ENCODE measurements at regions not wholly inside any gene's neighbourhood (a gene's known extent, or its start where the extent isn't known, plus 50 kb on each side); places are given as distances from the start of the nearest gene placed in this dataset.

GRCh38 chr16:59699786-59700185 lies 965.7 kb upstream of the GOT2 start:
- Histone ChIP-seq H3K79me2 (ENCODE audit: control insufficient read depth, low read length) (no peaks in the 10 kb centered on the region), H4K20me1 (ENCODE audit: control insufficient read depth, insufficient read depth, low read depth, low read length) (no peaks in the 10 kb centered on the region), H3K9me2 (replicated peaks; ENCODE audit: control insufficient read depth, low read length) (no peaks in the 10 kb centered on the region), H3K27ac (ENCODE audit: low read depth, low read length) (no peak overlapping the region), H3K4me1 (ENCODE audit: control insufficient read depth, low read length) (no peaks in the 10 kb centered on the region), H3F3A (ENCODE audit: control insufficient read depth, insufficient read depth) (no peaks in the 10 kb centered on the region), H3K27me3 (ENCODE audit: control insufficient read depth, low read length) (no peaks in the 10 kb centered on the region), H3K9me3 (ENCODE audit: control insufficient read depth, insufficient read depth, low read length) (no peaks in the 10 kb centered on the region), H3K4me2 (ENCODE audit: low read length) (no peak overlapping the region), H3K36me3 (ENCODE audit: control insufficient read depth, low read length) (no peaks in the 10 kb centered on the region), H3K4me3 (ENCODE audit: low read length) (no peak overlapping the region)
- TF ChIP-seq CTCF (IDR thresholded peaks at IDR 0.05; ENCODE audit: low read depth, low read length, poor library complexity, severe bottlenecking) = no peak
- no peak for TF ChIP-seq EZH2phosphoT487 (IDR thresholded peaks at IDR 0.05; ENCODE audit: borderline replicate concordance, low read length)

- no peaks in the 10 kb centered on the region for H3K79me2 ChIP-seq (ENCODE audit: control insufficient read depth, low read length)
- no peaks in the 10 kb centered on the region for H3K9me3 ChIP-seq (ENCODE audit: control insufficient read depth, insufficient read depth, low read length)
- H4K20me1 ChIP-seq (ENCODE audit: control insufficient read depth, insufficient read depth, low read depth, low read length) = no peaks in the 10 kb centered on the region
- no peaks in the 10 kb centered on the region for H3F3A ChIP-seq (ENCODE audit: control insufficient read depth, insufficient read depth)
- H3K36me3 ChIP-seq (ENCODE audit: control insufficient read depth, low read length) = no peaks in the 10 kb centered on the region
- no peaks in the 10 kb centered on the region for H3K9me2 ChIP-seq (replicated peaks; ENCODE audit: control insufficient read depth, low read length)
- no peak overlapping the region for H3K4me2 ChIP-seq (ENCODE audit: low read length)
- TF ChIP-seq CTCF (IDR thresholded peaks at IDR 0.05; ENCODE audit: low read depth, low read length, poor library complexity, severe bottlenecking) = no peak
- no peak for TF ChIP-seq EZH2phosphoT487 (IDR thresholded peaks at IDR 0.05; ENCODE audit: borderline replicate concordance, low read length)
- no peak overlapping the region for H3K4me3 ChIP-seq (ENCODE audit: low read length)
- H3K4me1 ChIP-seq (ENCODE audit: control insufficient read depth, low read length) = no peaks in the 10 kb centered on the region
- no peaks in the 10 kb centered on the region for H3K27me3 ChIP-seq (ENCODE audit: control insufficient read depth, low read length)
- H3K27ac ChIP-seq (ENCODE audit: low read depth, low read length) = no peak overlapping the region
Measured at GRCh38 chr16:59698346-59699020, 964.4 kb upstream of the GOT2 start.

- TF ChIP-seq CTCF (IDR thresholded peaks at IDR 0.05; ENCODE audit: low read depth, low read length, poor library complexity, severe bottlenecking) = no peak
- TF ChIP-seq EZH2phosphoT487 (IDR thresholded peaks at IDR 0.05; ENCODE audit: borderline replicate concordance, low read length) = no peak
- H3K9me3 ChIP-seq (ENCODE audit: control insufficient read depth, insufficient read depth, low read length) = no peaks in the 10 kb centered on the region
- no peaks in the 10 kb centered on the region for H4K20me1 ChIP-seq (ENCODE audit: control insufficient read depth, insufficient read depth, low read depth, low read length)
- H3K79me2 ChIP-seq (ENCODE audit: control insufficient read depth, low read length) = no peaks in the 10 kb centered on the region
- no peak overlapping the region for H3K4me3 ChIP-seq (ENCODE audit: low read length)
- no peaks in the 10 kb centered on the region for H3K27me3 ChIP-seq (ENCODE audit: control insufficient read depth, low read length)
- no peak overlapping the region for H3K4me2 ChIP-seq (ENCODE audit: low read length)
- H3F3A ChIP-seq (ENCODE audit: control insufficient read depth, insufficient read depth) = no peaks in the 10 kb centered on the region
- no peaks in the 10 kb centered on the region for H3K36me3 ChIP-seq (ENCODE audit: control insufficient read depth, low read length)
- H3K4me1 ChIP-seq (ENCODE audit: control insufficient read depth, low read length) = no peaks in the 10 kb centered on the region
- H3K27ac ChIP-seq (ENCODE audit: low read depth, low read length) = no peak overlapping the region
- H3K9me2 ChIP-seq (replicated peaks; ENCODE audit: control insufficient read depth, low read length) = no peaks in the 10 kb centered on the region
Measured at GRCh38 chr16:59697761-59698160, 963.6 kb upstream of the GOT2 start.

Measured in DOHH2 (cell line).